ENCODE measurements at regions not wholly inside any gene's neighbourhood (a gene's known extent, or its start where the extent isn't known, plus 50 kb on each side); places are given as distances from the start of the nearest gene placed in this dataset.
"Not testable (repeated sequence)": the region's sequence is repeated elsewhere in the genome, so short reads cannot be mapped to it uniquely, and the experiment has no call there.

GRCh38 chr9:88816141-88816540 is 175.1 kb upstream of the S1PR3 start:
- no peak for DNase-seq (ENCODE audit: low read depth in 3 of 3)

- DNase-seq (ENCODE audit: low read depth in 3 of 3), result no peak
These were observed 174.7 kb upstream of the S1PR3 start for GRCh38 chr9:88816591-88816990.

GRCh38 chr9:88817628-88818027 is 173.6 kb upstream of the S1PR3 start:
- no peak for DNase-seq (ENCODE audit: low read depth in 3 of 3)

- DNase-seq (ENCODE audit: low read depth in 3 of 3), result no peak
These were observed 172.6 kb upstream of the S1PR3 start for GRCh38 chr9:88818495-88819201.

- no peak for DNase-seq (ENCODE audit: low read depth in 3 of 3)
These were observed 171.8 kb upstream of the S1PR3 start for GRCh38 chr9:88819476-88819875.

- DNase-seq (ENCODE audit: low read depth in 3 of 3), result no peak
These were observed 171.2 kb upstream of the S1PR3 start for GRCh38 chr9:88820055-88820454.

GRCh38 chr9:88821033-88821745 is 170.1 kb upstream of the S1PR3 start:
- DNase-seq (ENCODE audit: low read depth in 3 of 3), result no peak

- no peak for DNase-seq (ENCODE audit: low read depth in 3 of 3)
These were observed 169.5 kb upstream of the S1PR3 start for GRCh38 chr9:88821746-88822106.

- no peak for DNase-seq (ENCODE audit: low read depth in 3 of 3)
These were observed 166.6 kb upstream of the S1PR3 start for GRCh38 chr9:88824711-88825110.

- no peak for DNase-seq (ENCODE audit: low read depth in 3 of 3)
These were observed 165.1 kb upstream of the S1PR3 start for GRCh38 chr9:88826181-88826580.

GRCh38 chr9:88826771-88827181 is 164.5 kb upstream of the S1PR3 start:
- DNase-seq (ENCODE audit: low read depth in 3 of 3), result no peak

- DNase-seq (ENCODE audit: low read depth in 3 of 3), result no peak
These were observed 163.2 kb upstream of the S1PR3 start for GRCh38 chr9:88828018-88828417.

- no peak for DNase-seq (ENCODE audit: low read depth in 3 of 3)
These were observed 162.7 kb upstream of the S1PR3 start for GRCh38 chr9:88828492-88828974.

GRCh38 chr9:88829276-88829675 is 162.0 kb upstream of the S1PR3 start:
- peak in 1 of 3 donors; percentile 4 for DNase-seq (ENCODE audit: low read depth in 3 of 3)

- no peak for DNase-seq (ENCODE audit: low read depth in 3 of 3)
These were observed 159.4 kb upstream of the S1PR3 start for GRCh38 chr9:88831713-88832407.

- no peak for DNase-seq (ENCODE audit: low read depth in 3 of 3)
These were observed 157.3 kb upstream of the S1PR3 start for GRCh38 chr9:88833946-88834345.

- DNase-seq (ENCODE audit: low read depth in 3 of 3), result no peak
These were observed 156.2 kb upstream of the S1PR3 start for GRCh38 chr9:88835038-88835466.

- DNase-seq (ENCODE audit: low read depth in 3 of 3), result no peak
These were observed 155.5 kb upstream of the S1PR3 start for GRCh38 chr9:88835772-88836171.

GRCh38 chr9:88837731-88838130 is 153.5 kb upstream of the S1PR3 start:
- DNase-seq (ENCODE audit: low read depth in 3 of 3), result no peak

GRCh38 chr9:88849878-88850277 is 141.4 kb upstream of the S1PR3 start:
- not testable (repeated sequence) for DNase-seq (ENCODE audit: low read depth in 3 of 3)

GRCh38 chr9:88852794-88853193 is 138.5 kb upstream of the S1PR3 start:
- DNase-seq (ENCODE audit: low read depth in 3 of 3), result no peak

- DNase-seq (ENCODE audit: low read depth in 3 of 3), result no peak
These were observed 120.6 kb upstream of the S1PR3 start for GRCh38 chr9:88870627-88871026.

GRCh38 chr9:88871669-88872068 is 119.6 kb upstream of the S1PR3 start:
- no peak for DNase-seq (ENCODE audit: low read depth in 3 of 3)

Measured in stimulated activated CD4-positive, alpha-beta T cell treated with anti-CD3 and anti-CD28 coated beads, TNF-alpha, amount 100 ng/mL, for 48 hours (primary cell).